Adrenal gland (tissue), 9 donors: ENCODE measurements at regions not wholly inside any gene's neighbourhood (a gene's known extent, or its start where the extent isn't known, plus 50 kb on each side); places are given as distances from the start of the nearest gene placed in this dataset.

Experiments used
- DNase-seq, 7 donors: peaks; one replicate each; pipeline ENCODE4 v3.0.0-alpha.2; 2019 to 2020
- H3K27ac ChIP-seq, 5 donors: fragments of 200-600 bp; sonication (generic) in 4 of 5; 1 replicate in 3 of 5; 2 replicates in 2 of 5; pipeline versions ENCODE4 v1.5.1 to v1.8.0; 2016 to 2020; ENCODE audit warnings: mild to moderate bottlenecking in 1 of 5
- H3K27me3 ChIP-seq: fragments of 200-600 bp; 2 replicates; pipeline ENCODE4 v1.8.0; 2021
- H3K36me3 ChIP-seq, 2 donors: fragments of 200-600 bp; replicated peaks in 1 of 2; 1 replicate in 1 of 2; 2 replicates in 1 of 2; pipeline versions ENCODE4 v1.5.1 to v1.8.0; 2018 to 2022
- H3K4me1 ChIP-seq, 2 donors: fragments of 200-600 bp; replicated peaks in 1 of 2; 1 replicate in 1 of 2; 2 replicates in 1 of 2; pipeline versions ENCODE4 v1.5.1 to v1.8.0; 2018 to 2021
- H3K4me3 ChIP-seq, 4 donors: fragments of 200-600 bp; sonication (generic) in 3 of 4; one replicate each; pipeline ENCODE4 v1.5.1; 2016 to 2018
- H3K9me3 ChIP-seq, 3 donors: fragments of 200-600 bp; sonication (generic) in 1 of 3; replicated peaks in 1 of 3; 1 replicate in 2 of 3; 2 replicates in 1 of 3; pipeline versions ENCODE4 v1.5.1 to v1.8.0; 2016 to 2021
- CTCF ChIP-seq, 6 experiments: fragments of 450-650 bp in 4 of 6; fragments of 200-600 bp in 2 of 6; sonication (generic) in 1 of 6; IDR thresholded peaks; 1 replicate in 5 of 6; 2 replicates in 1 of 6; pipeline versions ENCODE4 v1.5.1 to v1.8.0; 2016 to 2021; ENCODE audit warnings: antibody characterized with exemption in 6 of 6, mild to moderate bottlenecking in 2 of 6, moderate library complexity in 1 of 6
- POLR2A ChIP-seq, 2 donors: fragments of 450-650 bp; IDR thresholded peaks; one replicate each; pipeline ENCODE4 v1.6.1; 2017; ENCODE audit warnings: antibody characterized with exemption in 2 of 2, mild to moderate bottlenecking in 2 of 2, moderate library complexity in 1 of 2
- WGBS, 4 donors: extraction: QIAGEN DNeasy Blood & Tissue Kit in 2 of 4; methylation state at CpG; one replicate each; pipeline versions ENCODE4 v1.1.5 to v1.1.7; 2013 to 2017; 5-methylcytosine and 5-hydroxymethylcytosine counted together
- intact Hi-C, 2 donors: fragments of 100-400 bp; cut with DNase I; formaldehyde crosslinking; loops; one replicate each; pipeline versions ENCODE4 v1.14.1 to v1.15.0; 2022 to 2023
- donor health status: healthy with polysubstance abuse.
- donor health status: Bipolar disorder and iron deficiency.
- donor health status: DM: yes; HTN: yes; CAD: no.
- donor health status: DM: no; HTN: no; CAD: no.
- donor health status: DM: no; HTN: no; CAD: no.

GRCh38 chr2:188713961-188714360 lies 260.2 kb upstream of the COL3A1 start:
- no peak for TF ChIP-seq POLR2A (IDR thresholded peaks at IDR 0.05)
- TF ChIP-seq CTCF (IDR thresholded peaks at IDR 0.05) = no peak
- H3K36me3 ChIP-seq = no peaks in the 10 kb centered on the region
- intact Hi-C loops = no loop called here
- H3K27me3 ChIP-seq = no peaks in the 10 kb centered on the region
- 62 to 90% (median 75%) methylated on average over 1 of the region's 1 CpG for WGBS, 4 donors
- H3K4me3 ChIP-seq = no peak overlapping the region
- no peaks in the 10 kb centered on the region for H3K9me3 ChIP-seq
- H3K27ac ChIP-seq = no peak overlapping the region
- no peaks in the 10 kb centered on the region for H3K4me1 ChIP-seq
- DNase-seq = no peak

GRCh38 chr2:188720811-188721605 lies 253.2 kb upstream of the COL3A1 start:
- no peak overlapping the region for H3K27ac ChIP-seq
- WGBS, 4 donors = 58 to 77% (median 65%) methylated on average over 2 of the region's 2 CpGs
- no peak for TF ChIP-seq CTCF (IDR thresholded peaks at IDR 0.05)
- no peak for TF ChIP-seq POLR2A (IDR thresholded peaks at IDR 0.05)
- no peaks in the 10 kb centered on the region for H3K27me3 ChIP-seq
- no peak overlapping the region for H3K4me3 ChIP-seq
- no peaks in the 10 kb centered on the region for H3K36me3 ChIP-seq
- intact Hi-C loops = no loop called here
- H3K4me1 ChIP-seq = no peaks in the 10 kb centered on the region
- no peak for DNase-seq
- no peaks in the 10 kb centered on the region for H3K9me3 ChIP-seq

- no peaks in the 10 kb centered on the region for H3K27me3 ChIP-seq
- 68 to 84% (median 75%) methylated on average over 3 of the region's 3 CpGs for WGBS, 4 donors
- no peaks in the 10 kb centered on the region for H3K9me3 ChIP-seq
Observed at GRCh38 chr2:188721784-188722183, 252.4 kb upstream of the COL3A1 start.

DNA sequence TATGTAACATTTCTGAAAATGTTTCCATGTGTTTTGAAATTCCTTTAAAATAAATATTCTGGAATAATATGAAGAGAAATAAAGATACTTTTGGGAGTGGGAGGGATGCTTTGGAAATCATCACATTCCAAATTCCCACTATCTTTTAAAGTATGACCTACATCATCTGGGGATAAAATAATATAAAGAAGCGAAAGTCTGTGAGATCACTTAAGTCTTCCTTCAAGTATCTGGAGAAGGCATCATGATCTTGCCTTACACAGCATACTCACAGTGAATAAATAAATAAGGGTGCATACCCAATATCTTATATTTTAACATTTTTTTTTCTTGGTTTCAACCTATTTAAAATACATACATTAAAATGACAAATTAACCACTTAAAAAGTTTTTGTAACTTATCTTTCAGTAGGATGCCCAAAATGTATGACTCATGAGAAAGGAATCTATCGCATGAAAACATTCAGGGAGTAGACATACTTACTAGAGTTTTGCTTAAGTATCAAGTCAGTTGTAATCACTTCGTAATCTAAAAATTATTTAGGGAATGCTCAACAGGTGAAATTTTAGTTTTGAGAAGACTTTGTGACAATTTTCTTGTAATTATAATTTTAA lies 248.3 kb upstream of the COL3A1 start:
- Histone ChIP-seq H3K4me1 (no peaks in the 10 kb centered on the region), H3K9me3 (no peaks in the 10 kb centered on the region), H3K4me3 (no peak overlapping the region), H3K27ac (no peak overlapping the region), H3K27me3 (no peaks in the 10 kb centered on the region), H3K36me3 (no peaks in the 10 kb centered on the region)
- intact Hi-C loops = no loop called here
- WGBS, 4 donors = 56 to 71% (median 58%) methylated on average over 3 of the region's 3 CpGs
- no peak for TF ChIP-seq POLR2A (IDR thresholded peaks at IDR 0.05)
- TF ChIP-seq CTCF (IDR thresholded peaks at IDR 0.05) = no peak
- no peak for DNase-seq

More at GRCh38 chr2:188721784-188722183, 252.4 kb upstream of the COL3A1 start:
- intact Hi-C loops = no loop called here
- H3K36me3 ChIP-seq = no peaks in the 10 kb centered on the region
- H3K4me1 ChIP-seq = no peaks in the 10 kb centered on the region
- TF ChIP-seq POLR2A (IDR thresholded peaks at IDR 0.05) = no peak
- no peak for TF ChIP-seq CTCF (IDR thresholded peaks at IDR 0.05)
- H3K27ac ChIP-seq = no peak overlapping the region
- no peak overlapping the region for H3K4me3 ChIP-seq
- DNase-seq = no peak
